ENCODE measurements at regions not wholly inside any gene's neighbourhood (a gene's known extent, or its start where the extent isn't known, plus 50 kb on each side); places are given as distances from the start of the nearest gene placed in this dataset.
"Not testable (repeated sequence)": the region's sequence is repeated elsewhere in the genome, so short reads cannot be mapped to it uniquely, and the experiment has no call there.

DNA sequence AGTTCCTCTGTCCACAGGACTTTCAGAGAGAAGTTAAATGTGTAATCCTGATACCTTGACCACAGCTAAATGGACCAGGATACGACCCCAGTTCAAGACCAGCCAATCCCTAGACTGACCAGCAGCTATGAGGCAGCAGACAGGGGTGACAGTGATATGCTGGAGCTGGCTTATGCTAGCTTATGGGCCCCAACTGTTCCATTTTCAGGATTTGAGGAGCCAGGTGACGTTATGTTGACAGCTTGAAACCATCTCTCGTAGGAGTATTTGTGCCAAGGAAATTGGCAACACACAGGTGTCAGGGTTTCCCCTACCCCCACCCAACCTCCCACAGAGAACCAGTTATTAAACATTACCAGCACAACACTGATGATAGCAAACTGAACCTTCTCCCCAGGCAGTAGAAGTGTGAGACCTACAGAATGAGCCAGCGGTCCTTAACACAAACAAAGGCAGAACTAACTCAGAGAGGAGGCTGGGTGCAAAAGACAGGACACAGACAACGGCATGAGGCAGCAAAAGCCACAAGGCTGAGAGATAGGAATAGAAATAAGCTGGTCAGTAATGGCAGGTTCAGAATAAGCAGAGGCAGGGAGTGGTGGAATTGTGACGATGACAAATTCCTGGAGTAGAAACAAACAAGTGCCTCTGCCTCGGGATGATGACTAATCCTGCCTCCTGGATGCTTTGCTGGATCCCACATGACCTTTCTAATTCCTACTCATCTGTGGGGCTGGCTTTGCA lies 85.6 kb upstream of the CPEB2 start:
- DNase-seq (ENCODE audit: low spot score), result no peak

DNA sequence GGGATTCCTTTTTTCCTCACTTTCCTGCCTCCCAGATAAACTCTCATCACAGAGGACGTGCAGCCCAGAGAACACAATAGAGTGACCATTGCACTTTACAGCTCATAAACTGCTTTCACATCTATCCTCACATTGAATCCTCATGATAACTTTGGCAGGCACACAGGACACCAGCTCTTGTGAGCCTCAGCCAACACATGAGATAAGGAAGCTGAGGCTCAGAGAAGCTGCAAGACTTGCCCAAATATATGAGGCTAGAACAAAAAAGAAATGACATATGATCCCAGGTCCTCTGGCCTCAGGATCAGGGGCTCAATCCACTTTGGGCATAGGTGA lies 85.0 kb upstream of the CPEB2 start:
- no peak for DNase-seq (ENCODE audit: low spot score)

DNA sequence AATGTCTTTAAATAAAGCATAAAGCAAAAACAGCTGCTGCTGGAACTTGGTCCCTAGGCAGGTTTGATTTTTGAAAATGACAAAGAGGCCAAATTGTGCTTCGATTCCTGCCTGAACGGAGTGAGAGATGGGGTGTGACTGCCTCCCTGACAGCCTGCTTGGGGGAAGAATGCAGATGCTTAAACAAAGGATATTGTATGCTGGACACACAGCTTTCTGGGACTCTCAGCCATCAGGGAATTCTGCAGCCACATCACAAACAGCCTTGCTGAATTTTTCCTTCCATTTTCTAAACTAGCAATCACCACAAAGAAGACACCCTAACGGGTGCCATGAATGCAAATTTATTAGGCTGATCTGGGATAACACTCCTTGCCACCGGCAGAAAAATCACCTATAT lies 83.9 kb upstream of the CPEB2 start:
- no peak for DNase-seq (ENCODE audit: low spot score)

DNA sequence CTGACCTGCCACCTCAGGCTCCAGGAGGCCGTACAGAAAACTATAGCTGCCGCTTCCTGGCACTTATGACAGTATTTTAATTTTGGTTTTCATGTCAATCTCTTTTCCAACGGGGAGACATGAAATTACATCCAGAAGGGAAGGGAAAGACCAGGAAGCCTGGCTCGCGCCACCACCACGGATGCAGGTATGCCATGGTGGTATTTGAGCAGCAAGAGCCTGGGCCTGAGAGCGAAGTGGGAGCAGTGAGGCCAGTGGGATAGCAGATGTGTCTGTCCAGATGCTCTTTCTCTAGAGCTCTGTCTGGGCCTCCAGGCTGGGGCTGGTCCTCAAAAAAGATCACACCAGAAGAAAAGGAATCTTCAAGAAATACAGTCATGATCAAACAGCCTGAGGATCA lies 82.5 kb upstream of the CPEB2 start:
- no peak for DNase-seq (ENCODE audit: low spot score)

DNA sequence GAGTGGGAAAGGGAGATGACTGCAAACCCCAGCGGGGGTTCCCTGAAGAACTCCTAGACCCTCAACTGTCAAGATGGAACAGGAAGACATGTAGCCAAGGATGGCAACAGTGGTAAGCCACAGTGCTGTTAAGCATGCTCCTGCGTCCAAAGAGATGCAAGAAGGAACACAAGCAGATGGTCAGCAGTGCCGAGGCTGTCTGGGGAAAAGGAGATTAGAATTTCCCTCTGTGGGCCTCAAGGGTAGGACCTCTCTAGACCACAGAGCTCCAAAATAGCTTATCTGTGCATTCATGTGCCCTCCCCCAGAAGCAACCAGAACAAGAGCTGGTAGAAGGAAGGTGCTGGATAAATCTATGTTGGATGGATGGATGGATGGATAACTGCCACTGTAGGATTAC lies 82.0 kb upstream of the CPEB2 start:
- no peak for DNase-seq (ENCODE audit: low spot score)

DNA sequence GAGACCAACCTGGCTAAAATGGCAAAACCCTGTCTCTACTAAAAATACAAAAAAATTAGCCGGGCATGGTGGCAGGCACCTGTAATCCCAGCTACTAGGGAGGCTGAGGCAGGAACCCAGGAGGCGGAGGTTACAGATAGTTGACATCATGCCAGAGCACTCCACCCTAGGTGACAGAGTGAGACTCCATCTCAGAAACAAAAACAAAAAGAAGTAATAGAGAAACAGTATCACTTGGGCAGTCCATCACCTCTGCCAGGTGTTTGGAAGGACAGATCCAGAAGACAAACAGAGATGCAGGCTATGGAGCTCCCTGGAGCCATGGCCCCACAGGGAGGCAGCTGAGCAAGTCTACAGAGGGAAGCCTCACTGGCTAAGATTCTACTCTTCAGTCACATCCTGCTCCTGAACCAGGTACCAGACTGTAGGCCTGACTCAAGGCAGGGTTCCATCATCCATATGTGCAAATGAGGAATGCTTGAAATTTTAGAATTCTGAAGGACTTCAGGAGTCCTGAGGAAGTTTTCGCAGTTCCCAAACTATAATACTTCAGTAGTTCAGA lies 81.4 kb upstream of the CPEB2 start:
- DNase-seq (ENCODE audit: low spot score), result no peak

DNA sequence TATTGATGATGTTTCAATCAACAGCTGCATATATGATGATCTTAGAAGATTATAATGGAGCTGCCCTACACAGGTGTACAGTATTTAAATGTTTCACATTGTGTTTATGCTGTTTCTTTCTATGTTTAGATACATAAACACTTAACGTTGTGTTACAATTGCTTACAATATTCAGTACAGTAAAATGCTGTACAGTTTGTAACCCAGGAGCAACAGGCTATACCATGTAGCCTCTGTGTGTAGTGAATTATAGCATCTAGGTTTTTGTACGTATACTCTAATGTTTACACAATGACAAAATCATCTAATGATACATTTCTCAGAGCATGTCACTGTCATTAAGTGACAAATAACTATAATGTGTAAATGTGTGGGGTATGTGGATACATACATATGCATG lies 80.5 kb upstream of the CPEB2 start:
- DNase-seq (ENCODE audit: low spot score), result not testable (repeated sequence)

DNA sequence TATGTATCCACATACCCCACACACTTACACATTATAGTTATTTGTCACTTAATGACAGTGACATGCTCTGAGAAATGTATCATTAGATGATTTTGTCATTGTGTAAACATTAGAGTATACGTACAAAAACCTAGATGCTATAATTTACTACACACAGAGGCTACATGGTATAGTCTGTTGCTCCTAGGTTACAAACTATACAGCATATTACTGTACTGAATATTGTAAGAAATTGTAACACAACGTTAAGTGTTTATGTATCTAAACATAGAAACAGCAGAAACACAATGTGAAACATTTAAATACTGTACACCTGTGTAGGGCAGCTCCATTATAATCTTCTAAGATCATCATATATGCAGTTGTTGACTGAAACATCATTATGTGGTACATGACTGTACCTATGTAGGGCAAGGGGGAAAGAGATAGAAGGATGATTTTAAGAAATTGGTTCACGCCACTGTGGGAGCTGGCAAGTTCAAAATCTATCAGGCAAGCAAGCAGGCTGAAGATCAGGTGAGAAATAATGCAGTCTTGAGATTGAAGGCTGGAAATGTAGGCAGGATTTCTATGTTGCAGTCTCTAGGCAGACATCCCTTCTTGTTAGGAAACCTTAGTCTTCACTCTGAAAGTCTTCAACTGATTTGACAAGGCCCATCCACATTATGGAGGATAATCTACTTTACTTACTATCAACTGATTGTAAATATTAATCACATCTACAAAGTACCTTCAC lies 78.0 kb upstream of the CPEB2 start:
- no peak for DNase-seq (ENCODE audit: low spot score)

DNA sequence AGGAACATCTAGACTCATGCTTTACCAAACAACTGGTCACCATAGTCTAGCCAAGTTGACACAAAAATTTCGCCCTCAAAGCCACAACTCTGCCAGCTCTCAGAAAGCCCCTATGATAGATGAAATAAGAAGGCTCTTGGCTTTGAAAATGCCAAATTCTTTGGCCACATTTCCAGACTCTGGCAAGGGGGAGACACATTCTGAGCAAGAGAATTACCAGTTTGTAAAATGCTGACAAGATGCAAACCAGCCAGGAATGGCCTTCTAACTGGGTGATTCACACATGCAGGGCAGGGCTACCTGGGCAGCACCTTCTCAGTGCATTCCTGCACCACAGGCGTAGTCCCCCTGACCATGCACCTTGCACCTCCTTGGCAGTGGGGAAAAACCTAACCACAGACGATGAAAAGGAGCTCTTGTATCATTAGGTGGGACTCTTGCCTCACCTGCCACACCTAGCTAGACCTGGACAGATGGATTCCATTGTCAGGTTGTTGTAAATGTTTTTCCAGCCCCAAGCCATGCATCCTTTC lies 77.4 kb upstream of the CPEB2 start:
- no peak for DNase-seq (ENCODE audit: low spot score)

DNA sequence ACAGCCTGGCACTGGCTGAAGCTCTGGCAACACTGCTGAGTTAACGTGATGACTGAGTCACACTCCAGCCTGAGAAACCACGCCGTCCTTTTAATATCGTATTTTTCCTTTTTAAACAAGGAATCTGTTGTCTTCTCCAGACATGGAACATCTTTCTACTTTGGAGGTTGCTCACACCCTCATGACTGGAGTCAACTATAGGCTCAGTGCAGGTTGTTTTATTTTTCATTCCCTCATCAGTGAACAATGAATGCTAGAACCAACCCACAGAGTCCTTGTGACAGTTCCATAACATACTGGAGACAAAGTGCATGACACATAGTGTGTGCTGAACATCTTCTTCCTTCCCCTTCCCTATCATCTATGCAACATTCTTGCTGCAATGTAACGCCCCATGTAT lies 76.8 kb upstream of the CPEB2 start:
- no peak for DNase-seq (ENCODE audit: low spot score)

DNA sequence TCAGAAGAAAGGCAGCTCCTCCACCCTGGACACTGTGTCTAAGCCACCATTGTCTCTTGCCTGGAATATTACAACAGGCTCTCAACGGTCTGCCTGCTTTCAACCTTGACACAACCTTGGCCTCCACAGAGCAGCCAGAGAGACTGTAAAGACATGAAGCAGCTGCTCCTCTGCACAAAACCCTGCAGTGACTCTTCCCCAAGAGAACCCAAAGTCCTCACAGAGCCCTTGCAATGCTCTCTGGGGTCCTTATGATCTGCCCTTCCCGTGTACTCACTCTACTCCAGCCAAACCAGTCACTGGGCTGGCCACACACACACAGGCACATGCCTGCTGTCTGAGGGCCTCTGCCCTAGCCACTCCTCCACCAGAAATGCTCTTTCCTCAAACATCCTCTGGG lies 75.9 kb upstream of the CPEB2 start:
- DNase-seq (ENCODE audit: low spot score), result no peak

DNA sequence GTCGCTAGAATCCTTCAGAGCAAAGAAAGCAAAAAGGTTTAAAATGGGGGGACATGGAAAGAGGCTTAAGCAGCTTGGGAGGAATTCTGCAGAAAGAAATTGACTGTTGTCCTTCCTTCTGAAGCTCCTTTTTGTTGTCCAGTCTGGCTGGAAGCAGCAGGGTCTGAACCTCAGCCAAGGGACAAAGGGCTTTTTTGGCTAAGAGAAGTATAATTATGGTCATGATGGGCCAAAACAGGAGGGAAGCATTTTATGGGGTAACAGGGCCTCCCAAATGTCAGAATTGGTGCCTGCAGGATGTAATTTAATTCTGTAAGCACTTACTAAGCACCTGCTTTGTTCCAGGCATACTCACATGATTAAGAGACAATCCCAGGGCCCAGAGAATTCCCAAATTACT lies 74.2 kb upstream of the CPEB2 start:
- no peak for DNase-seq (ENCODE audit: low spot score)

DNA sequence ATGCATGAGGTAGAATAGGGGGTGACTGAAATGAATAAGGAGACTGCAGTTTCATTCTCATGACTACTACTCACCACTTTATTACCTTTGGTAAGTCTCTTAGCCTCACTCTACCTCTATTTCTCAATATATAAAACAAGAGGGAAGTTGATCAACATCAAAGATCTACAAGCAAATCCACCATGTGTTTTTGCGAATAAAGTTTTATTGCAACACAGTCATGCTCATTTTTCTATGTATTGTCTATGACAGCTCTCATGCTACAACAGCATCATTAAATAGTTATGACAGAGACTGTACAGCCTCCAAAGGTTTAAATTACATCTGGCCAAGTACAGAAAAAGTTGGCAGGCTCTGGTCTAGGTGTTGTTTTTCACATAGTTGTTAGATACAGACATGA lies 72.6 kb upstream of the CPEB2 start:
- no peak for DNase-seq (ENCODE audit: low spot score)

DNA sequence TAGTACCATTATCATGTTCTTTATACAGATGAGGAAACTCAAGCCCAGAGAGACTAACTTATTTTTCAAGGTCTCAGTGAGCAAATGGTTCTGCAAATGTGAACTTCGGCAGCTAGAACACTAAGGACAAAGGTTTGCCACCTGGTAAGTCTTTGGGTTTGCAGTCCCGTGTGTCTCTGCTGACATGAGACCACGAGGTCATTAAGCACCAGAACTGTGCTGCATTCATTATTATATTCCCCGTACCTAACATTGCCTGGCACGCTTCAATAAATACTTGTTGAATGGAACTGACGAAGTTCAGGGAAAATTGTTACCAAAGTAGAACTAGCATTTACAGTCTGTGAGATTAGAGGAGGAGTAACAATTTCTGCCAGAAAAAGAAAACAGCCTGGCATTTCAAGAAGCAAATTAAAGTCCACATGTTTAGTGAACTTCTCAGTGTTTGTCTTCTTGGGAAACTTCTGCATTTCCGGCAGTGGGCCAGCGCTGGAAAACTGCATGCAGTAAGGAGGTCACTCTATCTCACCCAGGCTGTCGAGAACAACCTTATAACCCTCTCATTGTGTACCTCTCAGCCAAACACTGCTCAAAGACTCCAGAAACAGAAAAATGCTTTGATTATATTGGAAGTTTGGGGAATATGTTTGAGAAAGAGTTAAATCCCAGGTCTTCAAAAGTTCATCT lies 67.4 kb upstream of the CPEB2 start:
- DNase-seq (ENCODE audit: low spot score), result no peak

DNA sequence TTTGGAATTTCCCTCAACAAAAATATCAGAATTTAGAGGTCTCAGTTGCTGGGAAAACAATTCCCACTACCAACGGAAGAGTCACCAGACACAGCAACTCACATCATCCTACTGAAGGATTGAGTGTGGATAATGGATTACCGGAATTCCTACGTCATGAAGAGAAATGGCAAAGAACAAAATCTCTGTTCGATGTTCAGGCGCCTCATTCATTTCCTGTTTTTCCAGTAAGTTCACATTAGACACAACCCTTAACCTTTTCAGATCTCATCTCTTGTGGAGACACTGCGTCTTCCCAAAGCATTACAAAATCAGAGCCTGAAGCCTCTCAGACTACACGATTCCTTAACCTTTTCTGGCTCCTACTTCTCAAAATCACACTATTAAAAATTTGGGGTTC lies 58.5 kb upstream of the CPEB2 start:
- no peak for DNase-seq (ENCODE audit: low spot score)

DNA sequence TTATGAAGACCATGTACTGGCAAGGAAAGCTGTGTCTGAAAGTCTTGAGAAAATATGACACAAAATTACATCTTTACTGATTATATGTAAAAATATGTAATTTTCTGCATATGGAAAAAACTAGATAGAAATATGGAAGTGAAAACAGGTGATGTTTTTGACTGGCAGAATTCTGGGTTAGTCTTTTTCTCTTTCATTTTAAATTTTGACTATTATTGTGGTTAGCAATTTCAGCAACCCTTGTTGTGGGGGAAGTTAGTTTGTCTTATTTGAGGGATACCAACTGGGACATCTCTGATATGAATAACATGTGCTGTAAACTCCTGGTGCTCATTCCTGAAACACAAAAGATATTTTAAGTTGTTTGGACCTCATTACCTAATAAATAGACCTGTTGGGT lies 49.9 kb upstream of the CPEB2 start:
- DNase-seq (ENCODE audit: low spot score), result no peak

Measured in hematopoietic multipotent progenitor cell treated with erythropoietin and hydrocortisone succinate and interleukin-3 and kit ligand, for 15 days (in vitro differentiated cells).